ENCODE measurements at regions not wholly inside any gene's neighbourhood (a gene's known extent, or its start where the extent isn't known, plus 50 kb on each side); places are given as distances from the start of the nearest gene placed in this dataset.
A peak's percentile ranks its signal among the peaks of the same experiment; 100 is the strongest.

DNA sequence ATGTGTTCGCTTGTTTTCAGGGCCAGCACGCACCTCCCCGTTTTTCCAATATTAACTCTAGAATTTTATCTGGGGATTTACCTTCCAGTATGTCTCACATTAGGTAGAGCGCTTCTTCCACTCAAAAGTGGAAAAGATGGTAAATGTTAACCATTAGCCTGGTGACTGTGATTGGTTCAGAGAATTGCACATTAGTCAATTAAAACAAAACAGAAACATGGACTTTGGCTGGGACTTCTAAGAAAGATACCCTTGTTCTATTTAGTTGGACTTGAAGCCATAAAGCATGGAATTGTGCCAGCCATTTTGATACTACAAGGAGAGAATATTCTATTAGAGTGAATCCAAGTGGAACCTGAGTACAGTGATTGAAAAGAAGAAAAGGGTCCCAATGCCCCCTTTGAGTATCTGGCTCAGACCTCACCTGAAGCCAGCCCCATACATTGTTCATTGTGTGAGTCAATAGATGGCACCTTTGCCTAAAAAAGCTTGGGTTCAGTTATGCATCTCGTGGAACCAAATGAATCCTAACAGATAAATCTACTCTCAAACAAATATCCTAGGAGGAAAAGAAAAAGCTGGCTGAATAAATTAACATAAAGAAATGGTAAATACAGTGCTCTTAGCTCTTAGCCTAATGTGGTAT lies 354.3 kb downstream of the IRS1 start (continued):
- TF ChIP-seq, protein P1, sequence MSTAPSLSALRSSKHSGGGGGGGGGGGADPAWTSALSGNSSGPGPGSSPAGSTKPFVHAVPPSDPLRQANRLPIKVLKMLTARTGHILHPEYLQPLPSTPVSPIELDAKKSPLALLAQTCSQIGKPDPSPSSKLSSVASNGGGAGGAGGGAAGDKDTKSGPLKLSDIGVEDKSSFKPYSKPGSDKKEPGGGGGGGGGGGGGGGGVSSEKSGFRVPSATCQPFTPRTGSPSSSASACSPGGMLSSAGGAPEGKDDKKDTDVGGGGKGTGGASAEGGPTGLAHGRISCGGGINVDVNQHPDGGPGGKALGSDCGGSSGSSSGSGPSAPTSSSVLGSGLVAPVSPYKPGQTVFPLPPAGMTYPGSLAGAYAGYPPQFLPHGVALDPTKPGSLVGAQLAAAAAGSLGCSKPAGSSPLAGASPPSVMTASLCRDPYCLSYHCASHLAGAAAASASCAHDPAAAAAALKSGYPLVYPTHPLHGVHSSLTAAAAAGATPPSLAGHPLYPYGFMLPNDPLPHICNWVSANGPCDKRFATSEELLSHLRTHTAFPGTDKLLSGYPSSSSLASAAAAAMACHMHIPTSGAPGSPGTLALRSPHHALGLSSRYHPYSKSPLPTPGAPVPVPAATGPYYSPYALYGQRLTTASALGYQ (CRISPR knock-in tag; IDR thresholded peaks at IDR 0.05): no peak
- TF ChIP-seq, protein P2, sequence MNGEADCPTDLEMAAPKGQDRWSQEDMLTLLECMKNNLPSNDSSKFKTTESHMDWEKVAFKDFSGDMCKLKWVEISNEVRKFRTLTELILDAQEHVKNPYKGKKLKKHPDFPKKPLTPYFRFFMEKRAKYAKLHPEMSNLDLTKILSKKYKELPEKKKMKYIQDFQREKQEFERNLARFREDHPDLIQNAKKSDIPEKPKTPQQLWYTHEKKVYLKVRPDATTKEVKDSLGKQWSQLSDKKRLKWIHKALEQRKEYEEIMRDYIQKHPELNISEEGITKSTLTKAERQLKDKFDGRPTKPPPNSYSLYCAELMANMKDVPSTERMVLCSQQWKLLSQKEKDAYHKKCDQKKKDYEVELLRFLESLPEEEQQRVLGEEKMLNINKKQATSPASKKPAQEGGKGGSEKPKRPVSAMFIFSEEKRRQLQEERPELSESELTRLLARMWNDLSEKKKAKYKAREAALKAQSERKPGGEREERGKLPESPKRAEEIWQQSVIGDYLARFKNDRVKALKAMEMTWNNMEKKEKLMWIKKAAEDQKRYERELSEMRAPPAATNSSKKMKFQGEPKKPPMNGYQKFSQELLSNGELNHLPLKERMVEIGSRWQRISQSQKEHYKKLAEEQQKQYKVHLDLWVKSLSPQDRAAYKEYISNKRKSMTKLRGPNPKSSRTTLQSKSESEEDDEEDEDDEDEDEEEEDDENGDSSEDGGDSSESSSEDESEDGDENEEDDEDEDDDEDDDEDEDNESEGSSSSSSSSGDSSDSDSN (CRISPR knock-in tag; IDR thresholded peaks at IDR 0.05): no peak
- no peak for TF ChIP-seq ZNF282 (IDR thresholded peaks at IDR 0.05; ENCODE audit: partially characterized antibody)
- TF ChIP-seq ZNF546 (CRISPR knock-in tag; conservative IDR thresholded peaks at IDR 0.05): no peak
- no peak for TF ChIP-seq MAFK (conservative IDR thresholded peaks at IDR 0.05 in 1 of 2, IDR thresholded peaks at IDR 0.05 in 1 of 2; ENCODE audit: low read length in 2 of 2)
- TF ChIP-seq MXD4 (CRISPR knock-in tag; IDR thresholded peaks at IDR 0.05): no peak
- peak; percentile 30; the same call in 1 of the 2 replicates for TF ChIP-seq CHD4 (IDR thresholded peaks at IDR 0.05; ENCODE audit: borderline replicate concordance, low read length)
- TF ChIP-seq ZNF644 (CRISPR knock-in tag; IDR thresholded peaks at IDR 0.05; ENCODE audit: low read depth): peak; percentile 45
- TF ChIP-seq ZNF234 (CRISPR knock-in tag; conservative IDR thresholded peaks at IDR 0.05): no peak
- no peak for TF ChIP-seq PCBP1 (IDR thresholded peaks at IDR 0.05; ENCODE audit: borderline replicate concordance, low read depth, low read length)
- TF ChIP-seq KAT2B (IDR thresholded peaks at IDR 0.05; ENCODE audit: borderline replicate concordance, low read depth, low read length): no peak
- no peak for TF ChIP-seq YEATS2 (CRISPR knock-in tag; IDR thresholded peaks at IDR 0.05; ENCODE audit: borderline replicate concordance)
- no peak for TF ChIP-seq GTF3A (CRISPR knock-in tag; conservative IDR thresholded peaks at IDR 0.05)
- TF ChIP-seq, protein P3, sequence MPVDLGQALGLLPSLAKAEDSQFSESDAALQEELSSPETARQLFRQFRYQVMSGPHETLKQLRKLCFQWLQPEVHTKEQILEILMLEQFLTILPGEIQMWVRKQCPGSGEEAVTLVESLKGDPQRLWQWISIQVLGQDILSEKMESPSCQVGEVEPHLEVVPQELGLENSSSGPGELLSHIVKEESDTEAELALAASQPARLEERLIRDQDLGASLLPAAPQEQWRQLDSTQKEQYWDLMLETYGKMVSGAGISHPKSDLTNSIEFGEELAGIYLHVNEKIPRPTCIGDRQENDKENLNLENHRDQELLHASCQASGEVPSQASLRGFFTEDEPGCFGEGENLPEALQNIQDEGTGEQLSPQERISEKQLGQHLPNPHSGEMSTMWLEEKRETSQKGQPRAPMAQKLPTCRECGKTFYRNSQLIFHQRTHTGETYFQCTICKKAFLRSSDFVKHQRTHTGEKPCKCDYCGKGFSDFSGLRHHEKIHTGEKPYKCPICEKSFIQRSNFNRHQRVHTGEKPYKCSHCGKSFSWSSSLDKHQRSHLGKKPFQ (CRISPR knock-in tag; IDR thresholded peaks at IDR 0.05; ENCODE audit: insufficient replicate concordance): no peak
- no peak for TF ChIP-seq SP5 (CRISPR knock-in tag; IDR thresholded peaks at IDR 0.05; ENCODE audit: borderline replicate concordance, low read depth)
- TF ChIP-seq, protein P4, sequence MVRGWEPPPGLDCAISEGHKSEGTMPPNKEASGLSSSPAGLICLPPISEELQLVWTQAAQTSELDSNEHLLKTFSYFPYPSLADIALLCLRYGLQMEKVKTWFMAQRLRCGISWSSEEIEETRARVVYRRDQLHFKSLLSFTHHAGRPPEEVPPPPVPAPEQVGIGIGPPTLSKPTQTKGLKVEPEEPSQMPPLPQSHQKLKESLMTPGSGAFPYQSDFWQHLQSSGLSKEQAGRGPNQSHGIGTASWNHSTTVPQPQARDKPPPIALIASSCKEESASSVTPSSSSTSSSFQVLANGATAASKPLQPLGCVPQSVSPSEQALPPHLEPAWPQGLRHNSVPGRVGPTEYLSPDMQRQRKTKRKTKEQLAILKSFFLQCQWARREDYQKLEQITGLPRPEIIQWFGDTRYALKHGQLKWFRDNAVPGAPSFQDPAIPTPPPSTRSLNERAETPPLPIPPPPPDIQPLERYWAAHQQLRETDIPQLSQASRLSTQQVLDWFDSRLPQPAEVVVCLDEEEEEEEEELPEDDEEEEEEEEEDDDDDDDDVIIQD (CRISPR knock-in tag; IDR thresholded peaks at IDR 0.05; ENCODE audit: low read depth): peak; percentile 80; the same call in 1 of the 2 replicates
- TF ChIP-seq SYNCRIP (IDR thresholded peaks at IDR 0.05; ENCODE audit: insufficient read depth, low read depth, low read length): no peak
- TF ChIP-seq HMGA1 (CRISPR knock-in tag; conservative IDR thresholded peaks at IDR 0.05): no peak
